B cell (primary cell): ENCODE measurements at regions not wholly inside any gene's neighbourhood (a gene's known extent, or its start where the extent isn't known, plus 50 kb on each side); places are given as distances from the start of the nearest gene placed in this dataset.

ENCODE experiments used
- ATAC-seq: fragments of 200-7000 bp; cut with Tn5 transposase; one replicate; pipeline ENCODE4 v1.10.0; 2021; ENCODE audit warnings: low read depth, mild to moderate bottlenecking, moderate number of reproducible peaks, moderate library complexity
- CTCF ChIA-PET: fragments of 350-600 bp; sonication (Branson Sonifier 250); formaldehyde crosslinking; loops from one replicate; lab custom pipeline; 2021; ENCODE audit warnings: antibody characterized with exemption, inconsistent platforms; lab: Charles Lee
- POLR2A ChIA-PET: fragments of 350-600 bp; sonication (Branson Sonifier 250); formaldehyde crosslinking; loops from one replicate; lab custom pipeline; 2021; ENCODE audit warnings: antibody characterized with exemption; lab: Charles Lee
- DNase-seq: peaks from one replicate; pipeline ENCODE4 v3.0.0; 2013
- H2AFZ ChIP-seq: 2 replicates; pipeline ENCODE4 v1.6.1; 2012; ENCODE audit warnings: mild to moderate bottlenecking, low read depth, low read length; ENCODE audit not compliant: insufficient read depth, poor library complexity, severe bottlenecking
- H3K27ac ChIP-seq, 2 donors: 1 replicate in 1 of 2; 2 replicates in 1 of 2; pipeline ENCODE4 v1.5.1; 2012 to 2013; ENCODE audit warnings: low read length in 2 of 2, mild to moderate bottlenecking in 2 of 2, moderate library complexity in 1 of 2
- H3K27me3 ChIP-seq, 4 experiments: fragments of 200-600 bp in 1 of 4; sonication (generic) in 1 of 4; replicated peaks in 1 of 4; 1 replicate in 2 of 4; 2 replicates in 2 of 4; pipeline versions ENCODE4 v1.6.1 to v1.7.0; 2013 to 2016; ENCODE audit warnings: low read length in 3 of 4, mild to moderate bottlenecking in 2 of 4, mixed read lengths in 1 of 4, moderate library complexity in 1 of 4; ENCODE audit not compliant: insufficient read depth in 4 of 4, control insufficient read depth in 3 of 4; ENCODE audit errors: control extremely low read depth in 1 of 4
- H3K36me3 ChIP-seq, 2 experiments: replicated peaks in 1 of 2; 1 replicate in 1 of 2; 2 replicates in 1 of 2; pipeline versions ENCODE4 v1.6.1 to v1.7.1; 2013; ENCODE audit warnings: low read length in 1 of 2; ENCODE audit not compliant: insufficient read depth in 2 of 2, control insufficient read depth in 1 of 2; ENCODE audit errors: control extremely low read depth in 1 of 2, extremely low read depth in 1 of 2
- H3K4me1 ChIP-seq, 2 donors: fragments of 200-600 bp in 1 of 2; sonication (generic) in 1 of 2; 1 replicate in 1 of 2; 2 replicates in 1 of 2; pipeline versions ENCODE4 v1.5.1 to v1.6.1; 2013 to 2017; ENCODE audit warnings: low read length in 2 of 2; ENCODE audit not compliant: control insufficient read depth in 2 of 2, insufficient read depth in 2 of 2
- H3K4me2 ChIP-seq: replicated peaks from 2 replicates; pipeline ENCODE3; 2012; ENCODE audit warnings: mild to moderate bottlenecking, low read depth, low read length; ENCODE audit not compliant: poor library complexity, severe bottlenecking
- H3K4me3 ChIP-seq, 5 experiments: fragments of 200-600 bp in 1 of 5; sonication (generic) in 1 of 5; 1 replicate in 3 of 5; 2 replicates in 2 of 5; pipeline versions ENCODE4 v1.5.1 to v1.7.0; 2011 to 2016; ENCODE audit warnings: low read length in 4 of 5, mild to moderate bottlenecking in 4 of 5, low read depth in 2 of 5, control low read depth in 1 of 5, moderate library complexity in 1 of 5; ENCODE audit not compliant: insufficient read depth in 1 of 5; ENCODE audit errors: control extremely low read depth in 1 of 5, extremely low read depth in 1 of 5
- H3K79me2 ChIP-seq: fragments of 200-600 bp; sonication (generic); one replicate; pipeline ENCODE4 v1.6.0; 2016; ENCODE audit warnings: low read length; ENCODE audit not compliant: control insufficient read depth, insufficient read depth
- H3K9ac ChIP-seq: fragments of 200-600 bp; sonication (generic); 2 replicates; pipeline ENCODE4 v1.6.1; 2017; ENCODE audit warnings: mild to moderate bottlenecking, low read length, moderate library complexity
- H3K9me3 ChIP-seq, 3 donors: one replicate each; pipeline versions ENCODE4 v1.6.1 to v1.7.1; 2013; ENCODE audit warnings: low read length in 2 of 3; ENCODE audit not compliant: control insufficient read depth in 2 of 3, insufficient read depth in 1 of 3; ENCODE audit errors: control extremely low read depth in 1 of 3
- H4K20me1 ChIP-seq: 2 replicates; pipeline ENCODE4 v1.6.0; 2012; ENCODE audit warnings: mild to moderate bottlenecking, low read length; ENCODE audit not compliant: insufficient read depth, control insufficient read depth, poor library complexity, severe bottlenecking
- H3K27ac Mint-ChIP-seq: one replicate; pipeline ENCODE4 v1.8.0; 2021; ENCODE audit warnings: mixed read lengths
- H3K27me3 Mint-ChIP-seq: one replicate; pipeline ENCODE4 v1.8.0; 2021; ENCODE audit warnings: mixed read lengths
- H3K4me1 Mint-ChIP-seq: one replicate; pipeline ENCODE4 v1.8.0; 2021; ENCODE audit warnings: mixed read lengths
- H3K4me3 Mint-ChIP-seq: one replicate; pipeline ENCODE4 v1.8.0; 2021; ENCODE audit warnings: mixed read lengths
- H3K9me3 Mint-ChIP-seq: one replicate; pipeline ENCODE4 v1.8.0; 2022; ENCODE audit warnings: mixed read lengths; ENCODE audit not compliant: insufficient read depth
- EZH2 ChIP-seq: IDR thresholded peaks from 2 replicates; pipeline ENCODE4 v1.6.1; 2012; ENCODE audit warnings: borderline replicate concordance, low read depth, mild to moderate bottlenecking, moderate library complexity, low read length; ENCODE audit not compliant: insufficient read depth, poor library complexity, severe bottlenecking
- WGBS: methylation state at CpG from one replicate; pipeline ENCODE4 v1.1.5; 2013; ENCODE audit warnings: missing lambda C conversion rate; ENCODE audit not compliant: insufficient coverage; 5-methylcytosine and 5-hydroxymethylcytosine counted together
- intact Hi-C: fragments of 100-400 bp; cut with micrococcal nuclease; formaldehyde crosslinking; loops from one replicate; pipeline ENCODE4 v1.10.0; 2022
- TF ChIP-seq, protein P1 (sequence below): fragments of 200-600 bp; IDR thresholded peaks from one replicate; pipeline ENCODE4 v1.8.0; 2022; ENCODE audit warnings: antibody characterized with exemption, mild to moderate bottlenecking

DNA sequence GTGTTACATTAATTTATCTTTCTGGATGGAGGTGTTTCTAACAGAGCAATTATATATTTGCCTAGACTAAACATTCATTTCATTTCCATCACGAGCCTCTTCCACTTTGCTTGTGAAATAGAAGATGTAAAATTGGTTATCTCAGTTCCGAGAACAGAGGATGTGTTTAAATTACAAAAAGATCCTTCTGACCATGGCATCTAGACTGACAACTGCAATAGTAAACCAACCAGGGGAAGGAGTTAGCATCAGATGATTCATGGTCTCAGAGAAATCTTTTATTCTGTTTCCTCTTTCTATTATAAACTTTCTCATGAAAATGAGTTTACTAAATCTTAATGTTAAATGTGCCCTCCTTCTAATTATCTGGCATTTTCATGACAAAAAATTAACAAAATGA, 149.8 kb upstream of the WDR11 start:
- H2AFZ ChIP-seq = no peak overlapping the region
- CTCF ChIA-PET = no interaction called here
- no peak overlapping the region for H3K27ac Mint-ChIP-seq

DNA sequence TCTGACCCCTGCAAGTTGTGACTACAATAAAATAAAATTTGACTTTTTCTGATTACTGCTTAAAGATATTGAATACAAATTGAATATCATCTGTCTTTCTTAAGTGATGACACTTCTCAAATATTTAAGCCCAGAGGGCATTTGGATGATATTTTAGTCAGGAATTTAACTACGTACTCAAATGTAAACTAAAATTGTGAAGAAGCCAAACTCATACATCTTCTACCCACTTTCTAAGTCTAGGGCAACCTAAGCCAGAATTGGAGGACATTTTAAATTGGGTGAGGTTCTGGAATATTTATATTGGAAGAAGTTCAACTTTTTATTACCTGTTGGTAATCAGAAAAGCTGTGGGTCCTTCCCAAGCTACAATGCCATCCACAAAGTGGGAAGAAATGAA, 149.1 kb upstream of the WDR11 start:
- no peaks in the 10 kb centered on the region for H4K20me1 ChIP-seq
- no peak overlapping the region for H3K27ac ChIP-seq
- no peaks in the 10 kb centered on the region for H3K4me1 Mint-ChIP-seq
- H3K36me3 ChIP-seq = no peaks in the 10 kb centered on the region
- no peak for DNase-seq
- TF ChIP-seq EZH2 = no peak
- no peaks in the 10 kb centered on the region for H3K4me1 ChIP-seq
- H3K27me3 ChIP-seq = no peaks in the 10 kb centered on the region
- ATAC-seq = no peak
- peaks cover 4% of the 10 kb centered on the region for H3K27me3 Mint-ChIP-seq
- H2AFZ ChIP-seq = no peak overlapping the region
- ChIA-PET CTCF (no interaction called here), POLR2A (no interaction called here)
- intact Hi-C loops = no loop called here
- WGBS = no CpG with 5 or more reads among the region's 1 CpG
- H3K4me3 Mint-ChIP-seq = no peak overlapping the region
- no peak overlapping the region for H3K9ac ChIP-seq
- H3K9me3 Mint-ChIP-seq = peaks cover 10% of the 10 kb centered on the region
- H3K4me2 ChIP-seq = no peak overlapping the region
- H3K4me3 ChIP-seq = no peak overlapping the region
- no peak overlapping the region for H3K27ac Mint-ChIP-seq
- no peaks in the 10 kb centered on the region for H3K79me2 ChIP-seq
- H3K9me3 ChIP-seq = peaks cover 1 to 11% (median 11%) of the 10 kb centered on the region in 3 donors

More for the DNA sequence above, 149.8 kb upstream of the WDR11 start:
- TF ChIP-seq, protein P1, sequence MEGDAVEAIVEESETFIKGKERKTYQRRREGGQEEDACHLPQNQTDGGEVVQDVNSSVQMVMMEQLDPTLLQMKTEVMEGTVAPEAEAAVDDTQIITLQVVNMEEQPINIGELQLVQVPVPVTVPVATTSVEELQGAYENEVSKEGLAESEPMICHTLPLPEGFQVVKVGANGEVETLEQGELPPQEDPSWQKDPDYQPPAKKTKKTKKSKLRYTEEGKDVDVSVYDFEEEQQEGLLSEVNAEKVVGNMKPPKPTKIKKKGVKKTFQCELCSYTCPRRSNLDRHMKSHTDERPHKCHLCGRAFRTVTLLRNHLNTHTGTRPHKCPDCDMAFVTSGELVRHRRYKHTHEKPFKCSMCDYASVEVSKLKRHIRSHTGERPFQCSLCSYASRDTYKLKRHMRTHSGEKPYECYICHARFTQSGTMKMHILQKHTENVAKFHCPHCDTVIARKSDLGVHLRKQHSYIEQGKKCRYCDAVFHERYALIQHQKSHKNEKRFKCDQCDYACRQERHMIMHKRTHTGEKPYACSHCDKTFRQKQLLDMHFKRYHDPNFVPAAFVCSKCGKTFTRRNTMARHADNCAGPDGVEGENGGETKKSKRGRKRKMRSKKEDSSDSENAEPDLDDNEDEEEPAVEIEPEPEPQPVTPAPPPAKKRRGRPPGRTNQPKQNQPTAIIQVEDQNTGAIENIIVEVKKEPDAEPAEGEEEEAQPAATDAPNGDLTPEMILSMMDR = no peak
- no peak for TF ChIP-seq EZH2
- Mint-ChIP-seq H3K27me3 (peaks cover 4% of the 10 kb centered on the region), H3K9me3 (peaks cover 11% of the 10 kb centered on the region), H3K4me1 (no peaks in the 10 kb centered on the region), H3K4me3 (no peak overlapping the region)
- intact Hi-C loops = no loop called here
- no peak overlapping the region for H3K9ac ChIP-seq
- H3K4me3 ChIP-seq = no peak overlapping the region
- no peak overlapping the region for H3K4me2 ChIP-seq
- peaks cover 1 to 15% (median 11%) of the 10 kb centered on the region in 3 donors for H3K9me3 ChIP-seq
- POLR2A ChIA-PET = no interaction called here
- H3K27ac ChIP-seq = no peak overlapping the region
- H3K27me3 ChIP-seq = no peaks in the 10 kb centered on the region
- H3K79me2 ChIP-seq = no peaks in the 10 kb centered on the region
- DNase-seq = no peak
- H3K4me1 ChIP-seq = no peaks in the 10 kb centered on the region
- no peaks in the 10 kb centered on the region for H3K36me3 ChIP-seq
- ATAC-seq = no peak
- H4K20me1 ChIP-seq = no peaks in the 10 kb centered on the region
- WGBS = no CpG with 5 or more reads among the region's 2 CpGs
